ENCODE measurements at regions not wholly inside any gene's neighbourhood (a gene's known extent, or its start where the extent isn't known, plus 50 kb on each side); places are given as distances from the start of the nearest gene placed in this dataset.

DNA sequence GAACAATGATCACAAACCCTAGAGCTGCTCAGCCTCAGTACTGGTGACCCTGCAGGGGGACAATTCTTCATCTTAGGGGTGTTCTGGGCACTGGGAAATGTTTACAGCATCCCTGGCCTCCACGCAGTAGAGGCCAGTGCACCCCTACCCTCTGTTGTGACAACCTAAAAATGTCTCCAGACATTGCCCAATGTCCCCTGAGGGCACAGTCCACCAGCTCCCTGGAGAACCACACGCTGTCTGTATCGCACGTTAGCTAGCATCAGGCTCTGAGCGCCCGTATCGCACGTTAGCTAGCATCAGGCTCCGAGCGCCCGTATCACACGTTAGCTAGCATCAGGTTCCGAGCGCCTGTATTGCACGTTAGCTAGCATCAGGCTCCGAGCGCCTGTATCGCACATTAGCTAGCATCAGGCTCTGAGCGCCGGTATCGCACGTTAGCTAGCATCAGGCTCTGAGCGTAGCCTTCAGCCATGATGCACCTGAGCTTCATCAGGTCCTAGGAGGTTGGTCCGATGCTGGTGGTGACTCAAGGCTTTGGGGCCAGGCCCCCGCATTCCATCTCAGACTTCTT, 111.1 kb upstream of the ANO1 start:
- Histone ChIP-seq H3K27ac (ENCODE audit: control insufficient read depth, insufficient read depth) (no peak overlapping the region), H3K4me1 (ENCODE audit: control insufficient read depth, insufficient read depth, low read length) (peaks cover 3% of the 10 kb centered on the region), H4K20me1 (ENCODE audit: control insufficient read depth, insufficient read depth) (no peaks in the 10 kb centered on the region), H3K27me3 (replicated peaks in 1 of 2; ENCODE audit: control insufficient read depth in 2 of 2, insufficient read depth in 2 of 2, low read length in 1 of 2) (no peaks in the 10 kb centered on the region; a peak in 1 of 4 replicates), H3K9me3 (replicated peaks; ENCODE audit: control insufficient read depth, insufficient read depth, low read length) (no peaks in the 10 kb centered on the region), H3K9ac (ENCODE audit: control insufficient read depth, insufficient read depth, low read length) (no peak overlapping the region), H2AFZ (ENCODE audit: control insufficient read depth, low read depth, low read length) (no peak overlapping the region), H3K36me3 (ENCODE audit: control insufficient read depth in 2 of 2, insufficient read depth in 2 of 2, low read length in 1 of 2) (no peaks in the 10 kb centered on the region), H3K4me2 (ENCODE audit: control insufficient read depth, insufficient read depth) (no peak overlapping the region), H3K4me3 (no peak overlapping the region), H3K79me2 (ENCODE audit: control insufficient read depth, insufficient read depth, low read length) (no peaks in the 10 kb centered on the region)
- ChIA-PET SMC1A (ENCODE audit: uncharacterized antibody, unreplicated experiment) (no interaction called here), RAD21 (ENCODE audit: unreplicated experiment) (no interaction called here), CTCF (no interaction called here), POLR2A (no interaction called here)
- ATAC-seq = no peak
- no peak for FAIRE-seq
- BruUV-seq (replicated peaks) = no TSS peak
- no peak for TF ChIP-seq TCF7 (IDR thresholded peaks at IDR 0.05; ENCODE audit: borderline replicate concordance)
- peak; percentile 88 for TF ChIP-seq BCL3 (IDR thresholded peaks at IDR 0.05; ENCODE audit: borderline replicate concordance, insufficient read depth, low read depth, low read length, poor library complexity, severe bottlenecking)
- DNase-seq (ENCODE audit: low read depth, low spot score) = no peak
- 53% methylated on average over 23 of the region's 25 CpGs for WGBS (ENCODE audit: insufficient coverage, insufficient replicate concordance, low lambda C conversion rate, missing lambda C conversion rate)
- intact Hi-C loops (cut with micrococcal nuclease; ENCODE audit: unreplicated experiment) = no loop called here
- in situ Hi-C loops (cut with MboI) = no loop called here

DNA sequence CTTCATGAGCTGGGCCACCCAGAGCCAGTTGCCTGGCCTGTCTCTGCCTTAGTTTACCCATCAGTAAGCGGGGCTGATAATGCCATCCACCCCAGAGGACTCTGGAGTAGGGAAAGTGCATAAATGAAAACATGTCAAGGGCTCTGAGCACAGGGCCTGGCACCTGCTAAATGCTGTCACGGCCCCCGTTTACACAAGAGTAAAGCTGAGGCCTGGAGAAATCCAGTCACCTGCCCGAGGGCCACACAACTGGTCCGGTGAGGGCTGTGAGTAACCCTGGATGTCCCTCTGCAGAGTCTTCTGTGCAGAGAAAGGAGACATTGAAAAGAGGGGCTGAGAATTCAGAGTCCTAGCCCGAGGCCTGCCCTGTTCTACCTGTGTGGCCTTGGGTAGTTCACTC, 110.6 kb upstream of the ANO1 start:
- no peak overlapping the region for H3K27ac ChIP-seq (ENCODE audit: control insufficient read depth, insufficient read depth)
- no peak for FAIRE-seq
- no peak overlapping the region for H3K4me2 ChIP-seq (ENCODE audit: control insufficient read depth, insufficient read depth)
- ChIA-PET CTCF (no interaction called here), POLR2A (no interaction called here), RAD21 (ENCODE audit: unreplicated experiment) (no interaction called here), SMC1A (ENCODE audit: uncharacterized antibody, unreplicated experiment) (no interaction called here)
- no peak for ATAC-seq
- H3K9me3 ChIP-seq (replicated peaks; ENCODE audit: control insufficient read depth, insufficient read depth, low read length) = no peaks in the 10 kb centered on the region
- H4K20me1 ChIP-seq (ENCODE audit: control insufficient read depth, insufficient read depth) = no peaks in the 10 kb centered on the region
- intact Hi-C loops (cut with micrococcal nuclease; ENCODE audit: unreplicated experiment) (no loop called here), in situ Hi-C loops (cut with MboI) (no loop called here)
- WGBS (ENCODE audit: insufficient coverage, insufficient replicate concordance, low lambda C conversion rate, missing lambda C conversion rate) = 11% methylated on average over 6 of the region's 6 CpGs
- no peak overlapping the region for H2AFZ ChIP-seq (ENCODE audit: control insufficient read depth, low read depth, low read length)
- peaks cover 5% of the 10 kb centered on the region for H3K4me1 ChIP-seq (ENCODE audit: control insufficient read depth, insufficient read depth, low read length)
- no peak overlapping the region for H3K4me3 ChIP-seq
- H3K79me2 ChIP-seq (ENCODE audit: control insufficient read depth, insufficient read depth, low read length) = no peaks in the 10 kb centered on the region
- H3K36me3 ChIP-seq (ENCODE audit: control insufficient read depth in 2 of 2, insufficient read depth in 2 of 2, low read length in 1 of 2) = no peaks in the 10 kb centered on the region
- DNase-seq (ENCODE audit: low read depth, low spot score) = no peak
- H3K27me3 ChIP-seq (replicated peaks in 1 of 2; ENCODE audit: control insufficient read depth in 2 of 2, insufficient read depth in 2 of 2, low read length in 1 of 2) = no peaks in the 10 kb centered on the region; a peak in 1 of 4 replicates
- no TSS peak for BruUV-seq (replicated peaks)
- no peak overlapping the region for H3K9ac ChIP-seq (ENCODE audit: control insufficient read depth, insufficient read depth, low read length)
- TF ChIP-seq EZH2 (IDR thresholded peaks at IDR 0.05; ENCODE audit: borderline replicate concordance, control insufficient read depth, low read depth, low read length) (no peak), WRNIP1 (IDR thresholded peaks at IDR 0.05; ENCODE audit: borderline replicate concordance, low read depth, low read length) (no peak), SIX5 (IDR thresholded peaks at IDR 0.05; ENCODE audit: low read depth, low read length, severe bottlenecking) (no peak), RB1 (IDR thresholded peaks at IDR 0.05; ENCODE audit: borderline replicate concordance) (no peak), ZZZ3 (IDR thresholded peaks at IDR 0.05; ENCODE audit: control insufficient read depth, insufficient read length, low read depth) (no peak), TCF12 (IDR thresholded peaks at IDR 0.05; ENCODE audit: low read depth, low read length) (no peak), NFXL1 (IDR thresholded peaks at IDR 0.05; ENCODE audit: borderline replicate concordance) (no peak)
- TF ChIP-seq, protein P1, sequence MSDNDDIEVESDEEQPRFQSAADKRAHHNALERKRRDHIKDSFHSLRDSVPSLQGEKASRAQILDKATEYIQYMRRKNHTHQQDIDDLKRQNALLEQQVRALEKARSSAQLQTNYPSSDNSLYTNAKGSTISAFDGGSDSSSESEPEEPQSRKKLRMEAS (IDR thresholded peaks at IDR 0.05; ENCODE audit: low read depth, low read length) = no peak
- TF ChIP-seq, protein P2, sequence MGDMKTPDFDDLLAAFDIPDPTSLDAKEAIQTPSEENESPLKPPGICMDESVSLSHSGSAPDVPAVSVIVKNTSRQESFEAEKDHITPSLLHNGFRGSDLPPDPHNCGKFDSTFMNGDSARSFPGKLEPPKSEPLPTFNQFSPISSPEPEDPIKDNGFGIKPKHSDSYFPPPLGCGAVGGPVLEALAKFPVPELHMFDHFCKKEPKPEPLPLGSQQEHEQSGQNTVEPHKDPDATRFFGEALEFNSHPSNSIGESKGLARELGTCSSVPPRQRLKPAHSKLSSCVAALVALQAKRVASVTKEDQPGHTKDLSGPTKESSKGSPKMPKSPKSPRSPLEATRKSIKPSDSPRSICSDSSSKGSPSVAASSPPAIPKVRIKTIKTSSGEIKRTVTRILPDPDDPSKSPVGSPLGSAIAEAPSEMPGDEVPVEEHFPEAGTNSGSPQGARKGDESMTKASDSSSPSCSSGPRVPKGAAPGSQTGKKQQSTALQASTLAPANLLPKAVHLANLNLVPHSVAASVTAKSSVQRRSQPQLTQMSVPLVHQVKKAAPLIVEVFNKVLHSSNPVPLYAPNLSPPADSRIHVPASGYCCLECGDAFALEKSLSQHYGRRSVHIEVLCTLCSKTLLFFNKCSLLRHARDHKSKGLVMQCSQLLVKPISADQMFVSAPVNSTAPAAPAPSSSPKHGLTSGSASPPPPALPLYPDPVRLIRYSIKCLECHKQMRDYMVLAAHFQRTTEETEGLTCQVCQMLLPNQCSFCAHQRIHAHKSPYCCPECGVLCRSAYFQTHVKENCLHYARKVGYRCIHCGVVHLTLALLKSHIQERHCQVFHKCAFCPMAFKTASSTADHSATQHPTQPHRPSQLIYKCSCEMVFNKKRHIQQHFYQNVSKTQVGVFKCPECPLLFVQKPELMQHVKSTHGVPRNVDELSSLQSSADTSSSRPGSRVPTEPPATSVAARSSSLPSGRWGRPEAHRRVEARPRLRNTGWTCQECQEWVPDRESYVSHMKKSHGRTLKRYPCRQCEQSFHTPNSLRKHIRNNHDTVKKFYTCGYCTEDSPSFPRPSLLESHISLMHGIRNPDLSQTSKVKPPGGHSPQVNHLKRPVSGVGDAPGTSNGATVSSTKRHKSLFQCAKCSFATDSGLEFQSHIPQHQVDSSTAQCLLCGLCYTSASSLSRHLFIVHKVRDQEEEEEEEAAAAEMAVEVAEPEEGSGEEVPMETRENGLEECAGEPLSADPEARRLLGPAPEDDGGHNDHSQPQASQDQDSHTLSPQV (IDR thresholded peaks at IDR 0.05) = no peak

Data from GM12878 (cell line).